MM.1S (cell line): ENCODE measurements at regions not wholly inside any gene's neighbourhood (a gene's known extent, or its start where the extent isn't known, plus 50 kb on each side); places are given as distances from the start of the nearest gene placed in this dataset.
"Not testable (repeated sequence)": the region's sequence is repeated elsewhere in the genome, so short reads cannot be mapped to it uniquely, and the experiment has no call there.

Source experiments
- DNase-seq: peaks from one replicate; pipeline ENCODE4 v3.0.0-alpha.2; 2015
- H2AFZ ChIP-seq: fragments of 300-600 bp; sonication (generic); 2 replicates; pipeline ENCODE4 v1.6.0; 2016; ENCODE audit warnings: antibody characterized with exemption, low read length
- H3F3A ChIP-seq: fragments of 300-600 bp; sonication (generic); 2 replicates; pipeline ENCODE4 v1.6.1; 2016; ENCODE audit warnings: mild to moderate bottlenecking, antibody characterized with exemption, low read length, moderate library complexity, mixed read lengths; ENCODE audit not compliant: insufficient read depth
- H3K27ac ChIP-seq: fragments of 300-600 bp; sonication (generic); 2 replicates; pipeline ENCODE4 v1.5.1; 2016; ENCODE audit warnings: mild to moderate bottlenecking, low read length
- H3K27me3 ChIP-seq: fragments of 300-600 bp; sonication (generic); replicated peaks from 2 replicates; pipeline ENCODE4 v1.6.0; 2016; ENCODE audit warnings: low read length; ENCODE audit not compliant: insufficient read depth
- H3K36me3 ChIP-seq: fragments of 300-600 bp; sonication (generic); replicated peaks from 2 replicates; pipeline ENCODE4 v1.6.1; 2016; ENCODE audit warnings: mild to moderate bottlenecking, low read length, mixed read lengths; ENCODE audit not compliant: insufficient read depth
- H3K4me1 ChIP-seq: fragments of 300-600 bp; sonication (generic); 2 replicates; pipeline ENCODE4 v1.6.1; 2016; ENCODE audit warnings: low read length, mixed read lengths
- H3K4me2 ChIP-seq: fragments of 300-600 bp; sonication (generic); 2 replicates; pipeline ENCODE4 v1.6.0; 2016; ENCODE audit warnings: low read depth, low read length
- H3K4me3 ChIP-seq: fragments of 300-600 bp; sonication (generic); 2 replicates; pipeline ENCODE4 v1.5.1; 2016; ENCODE audit warnings: low read length, mixed read lengths
- H3K79me2 ChIP-seq: fragments of 300-600 bp; sonication (generic); 2 replicates; pipeline ENCODE4 v1.6.1; 2016; ENCODE audit warnings: mixed run types, low read length, mixed read lengths
- H3K9ac ChIP-seq: fragments of 300-600 bp; sonication (generic); 2 replicates; pipeline ENCODE4 v1.6.1; 2016; ENCODE audit warnings: low read length, mixed read lengths
- H3K9me2 ChIP-seq: fragments of 300-600 bp; sonication (generic); replicated peaks from 2 replicates; pipeline ENCODE4 v1.6.1; 2016; ENCODE audit warnings: mild to moderate bottlenecking, low read length, mixed read lengths; ENCODE audit not compliant: insufficient read depth
- H3K9me3 ChIP-seq: fragments of 300-600 bp; sonication (generic); replicated peaks from 2 replicates; pipeline ENCODE4 v1.6.1; 2016; ENCODE audit warnings: mild to moderate bottlenecking, low read length, mixed read lengths; ENCODE audit not compliant: insufficient read depth
- H4K20me1 ChIP-seq: fragments of 300-600 bp; sonication (generic); 2 replicates; pipeline ENCODE4 v1.6.1; 2016; ENCODE audit warnings: mild to moderate bottlenecking, low read length, moderate library complexity, mixed read lengths; ENCODE audit not compliant: insufficient read depth
- EZH2 ChIP-seq: fragments of 300-600 bp; sonication (generic); optimal IDR thresholded peaks from 2 replicates; pipeline ENCODE3; 2017; ENCODE audit warnings: low read depth, mild to moderate bottlenecking, antibody characterized with exemption, low read length, mixed read lengths
- EZH2phosphoT487 ChIP-seq: fragments of 300-600 bp; sonication (generic); IDR thresholded peaks from 2 replicates; pipeline ENCODE4 v1.6.1; 2018; ENCODE audit warnings: antibody characterized with exemption, low read length
- TF ChIP-seq, protein P1 (sequence below): fragments of 300-600 bp; sonication (generic); IDR thresholded peaks from 2 replicates; pipeline ENCODE4 v1.5.1; 2016; ENCODE audit warnings: antibody characterized with exemption, low read length, mixed read lengths

GRCh38 chr11:55431541-55431940 is 63.8 kb downstream of the OR4A15 start:
- H3K27ac ChIP-seq, H3K4me1 ChIP-seq, H3K9ac ChIP-seq, DNase-seq, H4K20me1 ChIP-seq, H3K36me3 ChIP-seq, H3K9me2 ChIP-seq, H3K27me3 ChIP-seq, H3K9me3 ChIP-seq, H3K4me3 ChIP-seq, H3F3A ChIP-seq, H3K4me2 ChIP-seq, H2AFZ ChIP-seq, H3K79me2 ChIP-seq: not testable (repeated sequence)

GRCh38 chr11:55457641-55458040 is 89.9 kb downstream of the OR4A15 start:
- Histone ChIP-seq H3F3A (peaks cover 8% of the 10 kb centered on the region), H3K4me2 (peak overlapping the region; percentile 31; the same call in 1 of the 2 replicates)

GRCh38 chr11:55459871-55460270 is 92.1 kb downstream of the OR4A15 start:
- H3K4me3 ChIP-seq, H3K9me2 ChIP-seq, H3K4me2 ChIP-seq, H3K79me2 ChIP-seq, H3K27me3 ChIP-seq, H4K20me1 ChIP-seq, H2AFZ ChIP-seq, H3K36me3 ChIP-seq, DNase-seq, H3F3A ChIP-seq, H3K9me3 ChIP-seq, H3K9ac ChIP-seq, H3K27ac ChIP-seq: not testable (repeated sequence)
- peaks cover 21% of the 10 kb centered on the region for H3K4me1 ChIP-seq

More at GRCh38 chr11:55457641-55458040, 89.9 kb downstream of the OR4A15 start:
- H2AFZ ChIP-seq = no peak overlapping the region
- DNase-seq = peak; percentile 63
- no peaks in the 10 kb centered on the region for H3K36me3 ChIP-seq
- H3K9me3 ChIP-seq = no peaks in the 10 kb centered on the region
- TF ChIP-seq, protein P1, sequence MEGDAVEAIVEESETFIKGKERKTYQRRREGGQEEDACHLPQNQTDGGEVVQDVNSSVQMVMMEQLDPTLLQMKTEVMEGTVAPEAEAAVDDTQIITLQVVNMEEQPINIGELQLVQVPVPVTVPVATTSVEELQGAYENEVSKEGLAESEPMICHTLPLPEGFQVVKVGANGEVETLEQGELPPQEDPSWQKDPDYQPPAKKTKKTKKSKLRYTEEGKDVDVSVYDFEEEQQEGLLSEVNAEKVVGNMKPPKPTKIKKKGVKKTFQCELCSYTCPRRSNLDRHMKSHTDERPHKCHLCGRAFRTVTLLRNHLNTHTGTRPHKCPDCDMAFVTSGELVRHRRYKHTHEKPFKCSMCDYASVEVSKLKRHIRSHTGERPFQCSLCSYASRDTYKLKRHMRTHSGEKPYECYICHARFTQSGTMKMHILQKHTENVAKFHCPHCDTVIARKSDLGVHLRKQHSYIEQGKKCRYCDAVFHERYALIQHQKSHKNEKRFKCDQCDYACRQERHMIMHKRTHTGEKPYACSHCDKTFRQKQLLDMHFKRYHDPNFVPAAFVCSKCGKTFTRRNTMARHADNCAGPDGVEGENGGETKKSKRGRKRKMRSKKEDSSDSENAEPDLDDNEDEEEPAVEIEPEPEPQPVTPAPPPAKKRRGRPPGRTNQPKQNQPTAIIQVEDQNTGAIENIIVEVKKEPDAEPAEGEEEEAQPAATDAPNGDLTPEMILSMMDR = no peak
- TF ChIP-seq EZH2phosphoT487 (no peak), EZH2 (no peak)
- peak overlapping the region; percentile 44; the same call in 1 of the 2 replicates for H3K27ac ChIP-seq
- H3K27me3 ChIP-seq = no peaks in the 10 kb centered on the region
- H3K79me2 ChIP-seq = no peaks in the 10 kb centered on the region
- peaks cover 21% of the 10 kb centered on the region for H3K4me1 ChIP-seq
- no peak overlapping the region for H3K9ac ChIP-seq
- no peaks in the 10 kb centered on the region for H4K20me1 ChIP-seq
- H3K4me3 ChIP-seq = no peak overlapping the region
- no peaks in the 10 kb centered on the region for H3K9me2 ChIP-seq

GRCh38 chr11:55474321-55474720 is 79.9 kb upstream of the OR4C15 start:
- Histone ChIP-seq H3K4me2 (no peak overlapping the region), H3K27ac (no peak overlapping the region), H3K4me3 (no peak overlapping the region), H3K9me3 (no peaks in the 10 kb centered on the region), H3K27me3 (no peaks in the 10 kb centered on the region), H4K20me1 (no peaks in the 10 kb centered on the region), H3K79me2 (no peaks in the 10 kb centered on the region), H3K36me3 (no peaks in the 10 kb centered on the region; the same call in 1 of the 2 replicates), H2AFZ (no peak overlapping the region), H3K9me2 (no peaks in the 10 kb centered on the region), H3K9ac (no peak overlapping the region), H3F3A (no peaks in the 10 kb centered on the region), H3K4me1 (no peaks in the 10 kb centered on the region)
- no peak for TF ChIP-seq EZH2
- TF ChIP-seq, protein P1 = no peak
- no peak for DNase-seq
